SIG-M5 (cell line): ENCODE measurements at regions not wholly inside any gene's neighbourhood (a gene's known extent, or its start where the extent isn't known, plus 50 kb on each side); places are given as distances from the start of the nearest gene placed in this dataset.
A peak's percentile ranks its signal among the peaks of the same experiment; 100 is the strongest.

Source experiments
- DNase-seq: peaks from one replicate; lab custom pipeline; 2025; lab: John Stamatoyannopoulos, UW

GRCh38 chr4:116438417-116438816 lies 647.0 kb downstream of the TRAM1L1 start:
- no peak for DNase-seq

GRCh38 chr4:116427666-116428065 lies 657.7 kb downstream of the TRAM1L1 start:
- DNase-seq: no peak

- DNase-seq: no peak
Observed at GRCh38 chr4:116413222-116413621, 672.2 kb downstream of the TRAM1L1 start.

- no peak for DNase-seq
Observed at GRCh38 chr4:116401293-116401692, 684.1 kb downstream of the TRAM1L1 start.

GRCh38 chr4:116400480-116400879 lies 684.9 kb downstream of the TRAM1L1 start:
- DNase-seq: peak; percentile 3

GRCh38 chr4:116397714-116398113 lies 687.7 kb downstream of the TRAM1L1 start:
- DNase-seq: no peak

- DNase-seq: no peak
Observed at GRCh38 chr4:116397291-116397690, 688.1 kb downstream of the TRAM1L1 start.

- no peak for DNase-seq
Observed at GRCh38 chr4:116395408-116395807, 690.0 kb downstream of the TRAM1L1 start.

GRCh38 chr4:116391020-116391419 lies 694.4 kb downstream of the TRAM1L1 start:
- no peak for DNase-seq

- no peak for DNase-seq
Observed at GRCh38 chr4:116389139-116389538, 696.2 kb downstream of the TRAM1L1 start.

- no peak for DNase-seq
Observed at GRCh38 chr4:116387937-116388474, 697.4 kb downstream of the TRAM1L1 start.

GRCh38 chr4:116386856-116387255 lies 698.5 kb downstream of the TRAM1L1 start:
- DNase-seq: no peak

- DNase-seq: no peak
Observed at GRCh38 chr4:116385583-116385982, 699.8 kb downstream of the TRAM1L1 start.

- DNase-seq: no peak
Observed at GRCh38 chr4:116374815-116375214, 710.6 kb downstream of the TRAM1L1 start.

- DNase-seq: no peak
Observed at GRCh38 chr4:116362583-116362982, 722.8 kb downstream of the TRAM1L1 start.

GRCh38 chr4:116361790-116362189 lies 723.6 kb downstream of the TRAM1L1 start:
- no peak for DNase-seq

GRCh38 chr4:116358633-116359222 lies 726.6 kb downstream of the TRAM1L1 start:
- no peak for DNase-seq

- no peak for DNase-seq
Observed at GRCh38 chr4:116357758-116358157, 727.6 kb downstream of the TRAM1L1 start.

GRCh38 chr4:116346750-116347149 lies 738.6 kb downstream of the TRAM1L1 start:
- no peak for DNase-seq

GRCh38 chr4:116343809-116344208 lies 741.6 kb downstream of the TRAM1L1 start:
- DNase-seq: no peak

- DNase-seq: no peak
Observed at GRCh38 chr4:116342143-116342542, 743.2 kb downstream of the TRAM1L1 start.

- no peak for DNase-seq
Observed at GRCh38 chr4:116332508-116332907, 752.9 kb downstream of the TRAM1L1 start.

- DNase-seq: peak; percentile 4
Observed at GRCh38 chr4:116328261-116328860, 757.0 kb downstream of the TRAM1L1 start.

GRCh38 chr4:116323606-116324005 lies 761.8 kb downstream of the TRAM1L1 start:
- DNase-seq: no peak
